K562 (cell line): ENCODE measurements at regions not wholly inside any gene's neighbourhood (a gene's known extent, or its start where the extent isn't known, plus 50 kb on each side); places are given as distances from the start of the nearest gene placed in this dataset.

Experiments used
- ATAC-seq: fragments of 200-7000 bp; cut with Tn5 transposase; 3 replicates; pipeline ENCODE4 v1.9.1; 2020; ENCODE audit warnings: moderate library complexity
- BruUV-seq: library from RNA; stranded (reverse); fragments of 400-500 nt; replicated peaks from 2 replicates; lab custom pipeline; 2021; lab: Mats Ljungman, UMichigan
- CTCF ChIA-PET: fragments of 300-600 bp; formaldehyde crosslinking; extraction: SDS; loops from one replicate; lab custom pipeline; 2021; ENCODE audit warnings: low intra/inter-chr PET ratio; lab: Yijun Ruan, JAX
- POLR2A ChIA-PET: fragments of 300-600, 350-650 bp; sonication (Branson Sonifier 250); formaldehyde crosslinking; extraction: SDS; loops from one replicate; lab custom pipeline; 2021; ENCODE audit warnings: antibody characterized with exemption, inconsistent platforms; lab: Yijun Ruan, JAX
- DNase-seq, 4 experiments: peaks; one replicate each; pipeline versions ENCODE4 v3.0.0 to v3.0.0-alpha.2; 2011 to 2018; ENCODE audit warnings: low spot score in 3 of 4, mixed read lengths in 3 of 4; ENCODE audit errors: extremely low read depth in 1 of 4
- FAIRE-seq: peaks from 2 replicates; lab custom pipeline; 2011; peaks lifted over from hg19 to GRCh38; lab: Jason Lieb, UNC
- H2AFZ ChIP-seq: 2 replicates; pipeline ENCODE4 v1.6.0; 2011; ENCODE audit warnings: low read depth, low read length, control low read depth, inconsistent platforms
- H3K27ac ChIP-seq: fragments of 200-600 bp; 3 replicates; pipeline ENCODE4 v1.8.0; 2011; ENCODE audit warnings: low read depth, mild to moderate bottlenecking, control low read depth, inconsistent platforms, low read length, moderate library complexity, mixed read lengths; ENCODE audit errors: extremely low read depth
- H3K27me3 ChIP-seq, 2 experiments: fragments of 300-600 bp in 1 of 2; 2 replicates in 1 of 2; 3 replicates in 1 of 2; pipeline versions ENCODE4 v1.6.0 to v1.8.0; 2011; ENCODE audit warnings: inconsistent platforms in 2 of 2, low read length in 2 of 2, mild to moderate bottlenecking in 1 of 2, mixed read lengths in 1 of 2, moderate library complexity in 1 of 2; ENCODE audit not compliant: control insufficient read depth in 2 of 2, insufficient read depth in 2 of 2
- H3K36me3 ChIP-seq: fragments of 300-600 bp; 3 replicates; pipeline ENCODE4 v1.8.0; 2011; ENCODE audit warnings: mild to moderate bottlenecking, low read length, inconsistent platforms; ENCODE audit not compliant: control insufficient read depth, insufficient read depth
- H3K4me1 ChIP-seq, 2 experiments: fragments of 200-600 bp in 1 of 2; replicated peaks in 1 of 2; 2 replicates in 1 of 2; 3 replicates in 1 of 2; pipeline versions ENCODE4 v1.5.1 to v1.8.0; 2011; ENCODE audit warnings: inconsistent platforms in 2 of 2, low read length in 2 of 2, mild to moderate bottlenecking in 1 of 2, mixed read lengths in 1 of 2, moderate library complexity in 1 of 2; ENCODE audit not compliant: control insufficient read depth in 2 of 2, insufficient read depth in 2 of 2
- H3K4me2 ChIP-seq: 2 replicates; pipeline ENCODE4 v1.6.1; 2011; ENCODE audit warnings: low read length, control low read depth, inconsistent platforms, mixed read lengths; ENCODE audit not compliant: insufficient read depth
- H3K4me3 ChIP-seq: fragments of 200-600 bp; sonication (generic), shearing (Covaris generic); 2 replicates; pipeline ENCODE4 v1.5.1; 2016; ENCODE audit warnings: control low read depth, inconsistent platforms
- H3K79me2 ChIP-seq: fragments of 200-600 bp; 3 replicates; pipeline ENCODE4 v1.8.0; 2011; ENCODE audit warnings: low read length, inconsistent platforms; ENCODE audit not compliant: control insufficient read depth, insufficient read depth
- H3K9ac ChIP-seq, 2 experiments: 2 replicates each; pipeline versions ENCODE4 v1.6.0 to v1.6.1; 2011; ENCODE audit warnings: low read depth in 2 of 2, low read length in 2 of 2, control low read depth in 1 of 2, inconsistent platforms in 1 of 2, mild to moderate bottlenecking in 1 of 2, mixed read lengths in 1 of 2; ENCODE audit not compliant: insufficient read depth in 1 of 2
- H3K9me1 ChIP-seq: one replicate; pipeline ENCODE4 v1.6.0; 2011; ENCODE audit warnings: inconsistent platforms, mild to moderate bottlenecking, low read length, moderate library complexity; ENCODE audit not compliant: control insufficient read depth, insufficient read depth
- H3K9me3 ChIP-seq: replicated peaks from 2 replicates; pipeline ENCODE4 v1.5.1; 2011; ENCODE audit warnings: low read depth, low read length, inconsistent platforms; ENCODE audit not compliant: control insufficient read depth, insufficient read depth
- H4K20me1 ChIP-seq: replicated peaks from 2 replicates; pipeline ENCODE4 v1.6.1; 2011; ENCODE audit warnings: low read length, inconsistent platforms, mixed read lengths; ENCODE audit not compliant: control insufficient read depth, insufficient read depth
- CTBP1 ChIP-seq: fragments of 450-650 bp; IDR thresholded peaks from 2 replicates; pipeline ENCODE4 v1.6.1; 2016; ENCODE audit warnings: borderline replicate concordance
- JUND ChIP-seq, 2 experiments: IDR thresholded peaks; 2 replicates in 1 of 2; 3 replicates in 1 of 2; pipeline ENCODE4 v1.6.1; 2011; ENCODE audit warnings: borderline replicate concordance in 2 of 2, low read depth in 2 of 2, low read length in 2 of 2, improper control_type of control experiment in 1 of 2, missing biosample characterization in 1 of 2, missing genetic modification characterization in 1 of 2, missing genetic modification reagents in 1 of 2
- NFE2 ChIP-seq: IDR thresholded peaks from 2 replicates; pipeline ENCODE4 v1.6.1; 2014; ENCODE audit warnings: antibody characterized with exemption, low read depth
- PPARD ChIP-seq: fragments of 250-450 bp; sonication (Bioruptor Pico); IDR thresholded peaks from 2 replicates; pipeline ENCODE4 v1.8.0; 2022; ENCODE audit warnings: inconsistent platforms, mild to moderate bottlenecking, moderate library complexity
- TCF7 ChIP-seq: sonication (generic); IDR thresholded peaks from 2 replicates; pipeline ENCODE4 v1.6.1; 2016; ENCODE audit warnings: antibody characterized with exemption, borderline replicate concordance
- ZFP1 ChIP-seq: fragments of 450-650 bp; formaldehyde crosslinking; IDR thresholded peaks from 2 replicates; pipeline ENCODE4 v1.4.0; 2020; ENCODE audit warnings: mild to moderate bottlenecking, mixed read lengths
- ZFP30 ChIP-seq: fragments of 250-450 bp; sonication (Bioruptor Pico); IDR thresholded peaks from 2 replicates; pipeline ENCODE4 v1.8.0; 2022; ENCODE audit warnings: moderate library complexity, mild to moderate bottlenecking, inconsistent platforms, borderline replicate concordance
- ZFX ChIP-seq: sonication (generic); formaldehyde crosslinking; IDR thresholded peaks from 2 replicates; pipeline ENCODE4 v1.8.0; 2022; ENCODE audit warnings: mild to moderate bottlenecking, missing genetic modification reagents, moderate library complexity
- WGBS: fragments of 100-300 bp; shearing (Covaris generic); methylation state at CpG from one replicate; pipeline ENCODE4 v1.1.6; 2016; ENCODE audit warnings: low coverage, mixed read lengths; ENCODE audit not compliant: insufficient coverage; ENCODE audit errors: missing lambda C conversion rate; 5-methylcytosine and 5-hydroxymethylcytosine counted together
- in situ Hi-C: fragments of 300-500 bp; cut with MboI; formaldehyde crosslinking; loops from 4 replicates; pipeline ENCODE4 v1.15.0; 2018; ENCODE audit warnings: inconsistent platforms, mixed read lengths
- intact Hi-C: fragments of 100-400 bp; cut with micrococcal nuclease; formaldehyde crosslinking; loops from 2 replicates; pipeline ENCODE4 v1.14.2; 2022

- no peak overlapping the region for H3K4me2 ChIP-seq
- H3K9ac ChIP-seq: no peak overlapping the region
- no peak overlapping the region for H3K27ac ChIP-seq
- H2AFZ ChIP-seq: no peak overlapping the region
- POLR2A ChIA-PET: no interaction called here
- no peaks in the 10 kb centered on the region for H4K20me1 ChIP-seq
- intact Hi-C loops: no loop called here
- in situ Hi-C loops: no loop called here
- H3K36me3 ChIP-seq: no peaks in the 10 kb centered on the region
- H3K79me2 ChIP-seq: no peaks in the 10 kb centered on the region
- DNase-seq: no peak
- no peaks in the 10 kb centered on the region for H3K27me3 ChIP-seq
- no peak for ATAC-seq
- H3K9me1 ChIP-seq: no peaks in the 10 kb centered on the region
- no peaks in the 10 kb centered on the region for H3K4me1 ChIP-seq
- CTCF ChIA-PET: no interaction called here
- BruUV-seq: no TSS peak
- 0% methylated on average over 4 of the region's 4 CpGs for WGBS
- FAIRE-seq: no peak
- H3K9me3 ChIP-seq: no peaks in the 10 kb centered on the region
- H3K4me3 ChIP-seq: no peak overlapping the region
- TF ChIP-seq PPARD (CRISPR knock-in tag) (no peak), NFE2 (no peak), JUND (IDR thresholded peaks at IDR 0.05; ENCODE audit: borderline replicate concordance, low read depth, low read length) (no peak), JUND (tag; IDR thresholded peaks at IDR 0.05; ENCODE audit: borderline replicate concordance, low read depth, low read length) (no peak), ZFP30 (CRISPR knock-in tag) (no peak), ZFX (CRISPR knock-in tag) (no peak), ZFP1 (CRISPR knock-in tag) (no peak), CTBP1 (no peak), TCF7 (no peak)
Measured at GRCh38 chr5:66425842-66426241, 170.4 kb upstream of the MAST4 start.
